ENCODE measurements at regions not wholly inside any gene's neighbourhood (a gene's known extent, or its start where the extent isn't known, plus 50 kb on each side); places are given as distances from the start of the nearest gene placed in this dataset.

GRCh38 chr6:110527516-110527915 lies 51.1 kb upstream of the SLC22A16 start:
- Histone ChIP-seq H3K27ac (ENCODE audit: insufficient read depth, low read length, poor library complexity, severe bottlenecking) (no peak overlapping the region), H3K4me1 (ENCODE audit: control insufficient read depth, insufficient read depth, low read length, poor library complexity, severe bottlenecking) (no peaks in the 10 kb centered on the region), H3K27me3 (replicated peaks; ENCODE audit: control insufficient read depth, insufficient read depth, low read length, poor library complexity, severe bottlenecking) (no peaks in the 10 kb centered on the region), H3K4me3 (ENCODE audit: insufficient read depth, low read depth, low read length, poor library complexity, severe bottlenecking) (no peak overlapping the region), H3K36me3 (ENCODE audit: control insufficient read depth, insufficient read depth, low read length) (no peaks in the 10 kb centered on the region), H3K9me3 (ENCODE audit: control insufficient read depth, low read length) (no peaks in the 10 kb centered on the region)
- no peak for DNase-seq

- no peaks in the 10 kb centered on the region for H3K27me3 ChIP-seq (replicated peaks; ENCODE audit: control insufficient read depth, insufficient read depth, low read length, poor library complexity, severe bottlenecking)
- H3K36me3 ChIP-seq (ENCODE audit: control insufficient read depth, insufficient read depth, low read length) = no peaks in the 10 kb centered on the region
- H3K4me1 ChIP-seq (ENCODE audit: control insufficient read depth, insufficient read depth, low read length, poor library complexity, severe bottlenecking) = no peaks in the 10 kb centered on the region
- H3K4me3 ChIP-seq (ENCODE audit: insufficient read depth, low read depth, low read length, poor library complexity, severe bottlenecking) = no peak overlapping the region
- no peak overlapping the region for H3K27ac ChIP-seq (ENCODE audit: insufficient read depth, low read length, poor library complexity, severe bottlenecking)
- DNase-seq = no peak
- no peaks in the 10 kb centered on the region for H3K9me3 ChIP-seq (ENCODE audit: control insufficient read depth, low read length)
Observed at GRCh38 chr6:110526726-110527125, 50.3 kb upstream of the SLC22A16 start.
